ENCODE measurements at regions not wholly inside any gene's neighbourhood (a gene's known extent, or its start where the extent isn't known, plus 50 kb on each side); places are given as distances from the start of the nearest gene placed in this dataset.

- no peak for ATAC-seq (replicated peaks)
- no peak overlapping the region for H3K4me3 Mint-ChIP-seq
- H3K27me3 Mint-ChIP-seq = no peaks in the 10 kb centered on the region
- no peaks in the 10 kb centered on the region for H3K4me1 Mint-ChIP-seq (ENCODE audit: low read depth in 2 of 2)
- peaks cover 7 to 18% of the 10 kb centered on the region in 2 donors for H3K9me3 Mint-ChIP-seq
- DNase-seq = no peak
- H3K36me3 Mint-ChIP-seq (ENCODE audit: insufficient read depth) = no peaks in the 10 kb centered on the region
- no peak overlapping the region for H3K27ac Mint-ChIP-seq
Measured at GRCh38 chr5:114940709-114941108, 229.0 kb downstream of the TRIM36 start.

GRCh38 chr5:114935490-114935889, 234.2 kb downstream of the TRIM36 start:
- H3K36me3 Mint-ChIP-seq (ENCODE audit: insufficient read depth) = no peaks in the 10 kb centered on the region
- DNase-seq (no peak), ATAC-seq (replicated peaks) (no peak)
- H3K27ac Mint-ChIP-seq = no peak overlapping the region
- no peaks in the 10 kb centered on the region for H3K27me3 Mint-ChIP-seq
- no peaks in the 10 kb centered on the region for H3K4me1 Mint-ChIP-seq (ENCODE audit: low read depth in 2 of 2)
- no peak overlapping the region for H3K4me3 Mint-ChIP-seq
- H3K9me3 Mint-ChIP-seq = peaks cover 5 to 18% of the 10 kb centered on the region in 2 donors

GRCh38 chr5:114928644-114929462, 240.9 kb downstream of the TRIM36 start:
- H3K36me3 Mint-ChIP-seq (ENCODE audit: insufficient read depth) = no peaks in the 10 kb centered on the region
- H3K9me3 Mint-ChIP-seq = no peaks in the 10 kb centered on the region
- DNase-seq (no peak), ATAC-seq (replicated peaks) (no peak)
- H3K4me3 Mint-ChIP-seq = no peak overlapping the region
- no peaks in the 10 kb centered on the region for H3K4me1 Mint-ChIP-seq (ENCODE audit: low read depth in 2 of 2)
- no peak overlapping the region for H3K27ac Mint-ChIP-seq
- H3K27me3 Mint-ChIP-seq = no peaks in the 10 kb centered on the region

GRCh38 chr5:114924769-114925168, 244.9 kb downstream of the TRIM36 start:
- Mint-ChIP-seq H3K4me1 (ENCODE audit: low read depth in 2 of 2) (no peaks in the 10 kb centered on the region), H3K36me3 (ENCODE audit: insufficient read depth) (no peaks in the 10 kb centered on the region), H3K9me3 (peaks cover 0 to 15% of the 10 kb centered on the region in 2 donors), H3K4me3 (no peak overlapping the region), H3K27me3 (peaks cover 5 to 8% of the 10 kb centered on the region in 2 donors), H3K27ac (no peak overlapping the region)
- DNase-seq (no peak), ATAC-seq (replicated peaks) (no peak)

- H3K9me3 Mint-ChIP-seq = peaks cover 3 to 11% of the 10 kb centered on the region in 2 donors
- DNase-seq (no peak), ATAC-seq (replicated peaks) (no peak)
- no peak overlapping the region for H3K4me3 Mint-ChIP-seq
- no peak overlapping the region for H3K27ac Mint-ChIP-seq
- no peaks in the 10 kb centered on the region for H3K36me3 Mint-ChIP-seq (ENCODE audit: insufficient read depth)
- H3K4me1 Mint-ChIP-seq (ENCODE audit: low read depth in 2 of 2) = peaks cover 0 to 3% of the 10 kb centered on the region in 2 donors
- no peaks in the 10 kb centered on the region for H3K27me3 Mint-ChIP-seq
Measured at GRCh38 chr5:114912189-114912920, 257.4 kb downstream of the TRIM36 start.

- Mint-ChIP-seq H3K9me3 (peaks cover 3 to 17% of the 10 kb centered on the region in 2 donors), H3K4me1 (ENCODE audit: low read depth in 2 of 2) (peaks cover 0 to 3% of the 10 kb centered on the region in 2 donors), H3K4me3 (no peak overlapping the region), H3K36me3 (ENCODE audit: insufficient read depth) (no peaks in the 10 kb centered on the region), H3K27ac (no peak overlapping the region), H3K27me3 (no peaks in the 10 kb centered on the region)
- DNase-seq (no peak), ATAC-seq (replicated peaks) (no peak)
Measured at GRCh38 chr5:114910727-114911126, 259.0 kb downstream of the TRIM36 start.

- H3K4me3 Mint-ChIP-seq = no peak overlapping the region
- no peak for DNase-seq
- H3K9me3 Mint-ChIP-seq = peaks cover 3 to 17% of the 10 kb centered on the region in 2 donors
- no peaks in the 10 kb centered on the region for H3K27me3 Mint-ChIP-seq
- no peaks in the 10 kb centered on the region for H3K36me3 Mint-ChIP-seq (ENCODE audit: insufficient read depth)
- ATAC-seq (replicated peaks) = no peak
- H3K4me1 Mint-ChIP-seq (ENCODE audit: low read depth in 2 of 2) = peaks cover 0 to 3% of the 10 kb centered on the region in 2 donors
- H3K27ac Mint-ChIP-seq = no peak overlapping the region
Measured at GRCh38 chr5:114909424-114909823, 260.3 kb downstream of the TRIM36 start.

GRCh38 chr5:114903767-114904166, 265.9 kb downstream of the TRIM36 start:
- H3K36me3 Mint-ChIP-seq (ENCODE audit: insufficient read depth) = no peaks in the 10 kb centered on the region
- no peak overlapping the region for H3K27ac Mint-ChIP-seq
- DNase-seq (no peak), ATAC-seq (replicated peaks) (no peak)
- H3K9me3 Mint-ChIP-seq = peaks cover 0 to 7% of the 10 kb centered on the region in 2 donors
- no peak overlapping the region for H3K4me3 Mint-ChIP-seq
- peaks cover 0 to 1% of the 10 kb centered on the region in 2 donors for H3K4me1 Mint-ChIP-seq (ENCODE audit: low read depth in 2 of 2)
- no peaks in the 10 kb centered on the region for H3K27me3 Mint-ChIP-seq

GRCh38 chr5:114898602-114899001, 271.1 kb downstream of the TRIM36 start:
- Mint-ChIP-seq H3K9me3 (no peaks in the 10 kb centered on the region), H3K36me3 (ENCODE audit: insufficient read depth) (no peaks in the 10 kb centered on the region), H3K27me3 (no peaks in the 10 kb centered on the region), H3K27ac (no peak overlapping the region), H3K4me1 (ENCODE audit: low read depth in 2 of 2) (peaks cover 0 to 1% of the 10 kb centered on the region in 2 donors), H3K4me3 (no peak overlapping the region)
- DNase-seq = no peak
- no peak for ATAC-seq (replicated peaks)

- no peak for ATAC-seq (replicated peaks)
- H3K9me3 Mint-ChIP-seq = peaks cover 0 to 7% of the 10 kb centered on the region in 2 donors
- H3K4me1 Mint-ChIP-seq (ENCODE audit: low read depth in 2 of 2) = no peaks in the 10 kb centered on the region
Measured at GRCh38 chr5:114883675-114884074, 286.0 kb downstream of the TRIM36 start.

GRCh38 chr5:114859438-114859735, 310.3 kb downstream of the TRIM36 start:
- Mint-ChIP-seq H3K27me3 (no peaks in the 10 kb centered on the region), H3K4me1 (ENCODE audit: low read depth in 2 of 2) (peaks cover 0 to 1% of the 10 kb centered on the region in 2 donors), H3K4me3 (no peak overlapping the region), H3K9me3 (peaks cover 0 to 1% of the 10 kb centered on the region in 2 donors), H3K27ac (no peak overlapping the region), H3K36me3 (ENCODE audit: insufficient read depth) (no peaks in the 10 kb centered on the region)
- ATAC-seq (replicated peaks) = no peak
- no peak for DNase-seq

More at GRCh38 chr5:114883675-114884074, 286.0 kb downstream of the TRIM36 start:
- Mint-ChIP-seq H3K4me3 (no peak overlapping the region), H3K36me3 (ENCODE audit: insufficient read depth) (no peaks in the 10 kb centered on the region), H3K27me3 (no peaks in the 10 kb centered on the region), H3K27ac (no peak overlapping the region)
- no peak for DNase-seq

- Mint-ChIP-seq H3K27me3 (no peaks in the 10 kb centered on the region), H3K9me3 (peaks cover 1 to 3% of the 10 kb centered on the region in 2 donors), H3K27ac (no peak overlapping the region), H3K36me3 (ENCODE audit: insufficient read depth) (no peaks in the 10 kb centered on the region), H3K4me3 (no peak overlapping the region), H3K4me1 (ENCODE audit: low read depth in 2 of 2) (peaks cover 0 to 1% of the 10 kb centered on the region in 2 donors)
- DNase-seq (no peak), ATAC-seq (replicated peaks) (no peak)
Measured at GRCh38 chr5:114858665-114859437, 310.9 kb downstream of the TRIM36 start.

- Mint-ChIP-seq H3K36me3 (ENCODE audit: insufficient read depth) (no peaks in the 10 kb centered on the region), H3K9me3 (peaks cover 1 to 11% of the 10 kb centered on the region in 2 donors), H3K4me1 (ENCODE audit: low read depth in 2 of 2) (peaks cover 0 to 1% of the 10 kb centered on the region in 2 donors), H3K27ac (no peak overlapping the region), H3K4me3 (no peak overlapping the region), H3K27me3 (no peaks in the 10 kb centered on the region)
- DNase-seq (no peak), ATAC-seq (replicated peaks) (no peak)
Measured at GRCh38 chr5:114857941-114858551, 311.7 kb downstream of the TRIM36 start.

Measured in effector memory CD8-positive, alpha-beta T cell (primary cell).